Right lobe of liver (tissue), 6 donors: ENCODE measurements at regions not wholly inside any gene's neighbourhood (a gene's known extent, or its start where the extent isn't known, plus 50 kb on each side); places are given as distances from the start of the nearest gene placed in this dataset.

Source experiments
- ATAC-seq, 4 donors: fragments of 200-7000 bp; cut with Tn5 transposase; one replicate each; pipeline ENCODE4 v1.9.1; 2020; ENCODE audit warnings: mild to moderate bottlenecking in 4 of 4, moderate library complexity in 4 of 4
- DNase-seq, 3 donors: peaks; one replicate each; pipeline ENCODE4 v3.0.0-alpha.2; 2020
- H3K27ac ChIP-seq, 3 donors: fragments of 200-600 bp; one replicate each; pipeline ENCODE4 v1.8.0; 2022
- H3K27me3 ChIP-seq, 2 donors: fragments of 200-600 bp; one replicate each; pipeline ENCODE4 v1.8.0; 2022
- H3K36me3 ChIP-seq, 4 donors: fragments of 200-600 bp; sonication (generic) in 1 of 4; one replicate each; pipeline versions ENCODE4 v1.5.1 to v1.8.0; 2017 to 2022; ENCODE audit warnings: control low read depth in 1 of 4
- H3K4me1 ChIP-seq, 4 donors: fragments of 200-600 bp; sonication (generic) in 1 of 4; one replicate each; pipeline versions ENCODE4 v1.5.1 to v1.8.0; 2017 to 2022; ENCODE audit warnings: control low read depth in 1 of 4
- H3K4me3 ChIP-seq, 3 donors: fragments of 200-600 bp; one replicate each; pipeline ENCODE4 v1.8.0; 2022
- H3K9me3 ChIP-seq, 4 donors: fragments of 200-600 bp; sonication (generic) in 1 of 4; one replicate each; pipeline versions ENCODE4 v1.5.1 to v1.8.0; 2017 to 2022; ENCODE audit warnings: control low read depth in 1 of 4
- CTCF ChIP-seq, 4 donors: fragments of 200-600 bp in 3 of 4; fragments of 450-650 bp in 1 of 4; IDR thresholded peaks; one replicate each; pipeline versions ENCODE4 v1.5.1 to v1.8.0; 2016 to 2022; ENCODE audit warnings: antibody characterized with exemption in 4 of 4, mild to moderate bottlenecking in 2 of 4
- POLR2A ChIP-seq: fragments of 450-650 bp; IDR thresholded peaks from one replicate; pipeline ENCODE4 v1.6.1; 2017; ENCODE audit warnings: antibody characterized with exemption, mild to moderate bottlenecking
- WGBS: methylation state at CpG from one replicate; pipeline ENCODE4 v1.1.6; 2018; ENCODE audit warnings: low coverage, low lambda C conversion rate; ENCODE audit not compliant: insufficient coverage; ENCODE audit errors: missing lambda C conversion rate; 5-methylcytosine and 5-hydroxymethylcytosine counted together
- intact Hi-C, 2 donors: fragments of 100-400 bp; cut with DNase I; formaldehyde crosslinking; loops; one replicate each; pipeline versions ENCODE4 v1.11.2 to v1.14.1; 2022
- donor health status: DM: no; HTN: yes; CAD: no.
- donor health status: DM: no; HTN: no; CAD: no.
- donor health status: DM: no; HTN: no; CAD: no.
- donor health status: DM: no; HTN: yes; CAD: no.
- donor health status: DM: no; HTN: yes; CAD: no.

GRCh38 chr5:52685566-52685965 lies 102.2 kb upstream of the ITGA1 start:
- Histone ChIP-seq H3K27me3 (no peaks in the 10 kb centered on the region), H3K9me3 (no peaks in the 10 kb centered on the region), H3K4me1 (no peaks in the 10 kb centered on the region), H3K4me3 (no peak overlapping the region), H3K27ac (no peak overlapping the region), H3K36me3 (no peaks in the 10 kb centered on the region)
- no peak for TF ChIP-seq CTCF (IDR thresholded peaks at IDR 0.05)
- 43% methylated on average over 1 of the region's 1 CpG for WGBS
- ATAC-seq (no peak), DNase-seq (no peak)
- intact Hi-C loops, result no loop called here

- no peaks in the 10 kb centered on the region for H3K27me3 ChIP-seq
- H3K4me1 ChIP-seq, result no peaks in the 10 kb centered on the region
- no peaks in the 10 kb centered on the region for H3K9me3 ChIP-seq
- no peak for DNase-seq
- no peak for TF ChIP-seq POLR2A
- no peak for TF ChIP-seq CTCF (IDR thresholded peaks at IDR 0.05)
- ATAC-seq, result no peak
- no peak overlapping the region for H3K4me3 ChIP-seq
- WGBS, result 66% methylated on average over 4 of the region's 4 CpGs
- no peaks in the 10 kb centered on the region for H3K36me3 ChIP-seq
- intact Hi-C loops, result no loop called here
- no peak overlapping the region for H3K27ac ChIP-seq
Measured at GRCh38 chr5:52685971-52686370, 101.7 kb upstream of the ITGA1 start.

- no peak for ATAC-seq
- Histone ChIP-seq H3K4me3 (no peak overlapping the region), H3K9me3 (no peaks in the 10 kb centered on the region), H3K27ac (no peak overlapping the region), H3K4me1 (no peaks in the 10 kb centered on the region), H3K36me3 (no peaks in the 10 kb centered on the region), H3K27me3 (no peaks in the 10 kb centered on the region)
- 23% methylated on average over 1 of the region's 2 CpGs for WGBS
- no peak for TF ChIP-seq CTCF (IDR thresholded peaks at IDR 0.05)
- TF ChIP-seq POLR2A, result no peak
- no peak for DNase-seq
- intact Hi-C loops, result no loop called here
Measured at GRCh38 chr5:52690236-52690768, 97.4 kb upstream of the ITGA1 start.

DNA sequence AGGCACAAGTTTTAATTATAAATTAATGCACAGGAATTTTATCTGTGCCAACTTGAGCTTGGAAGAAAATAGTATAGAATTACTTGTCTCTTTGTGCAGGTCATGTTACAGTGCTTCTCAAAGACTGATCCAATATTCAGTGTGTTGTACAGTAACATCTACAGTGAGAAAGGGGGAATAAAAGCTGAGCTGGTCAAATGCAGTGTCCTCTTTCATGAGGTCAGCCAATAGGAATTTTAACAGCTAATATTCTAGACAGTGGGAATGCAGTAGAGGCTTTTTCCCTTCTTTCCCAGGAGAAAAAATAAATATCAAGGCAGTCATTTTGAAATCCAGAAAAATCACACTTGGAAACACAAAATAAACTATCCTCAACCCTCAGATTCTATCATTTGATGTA lies 95.7 kb upstream of the ITGA1 start:
- Histone ChIP-seq H3K27ac (no peak overlapping the region), H3K4me1 (no peaks in the 10 kb centered on the region), H3K27me3 (no peaks in the 10 kb centered on the region), H3K9me3 (no peaks in the 10 kb centered on the region), H3K36me3 (no peaks in the 10 kb centered on the region), H3K4me3 (no peak overlapping the region)
- DNase-seq (no peak), ATAC-seq (no peak)
- intact Hi-C loops, result no loop called here
- TF ChIP-seq CTCF (IDR thresholded peaks at IDR 0.05), result no peak
- TF ChIP-seq POLR2A, result no peak

GRCh38 chr5:52692606-52693005 lies 95.1 kb upstream of the ITGA1 start:
- Histone ChIP-seq H3K27ac (no peak overlapping the region), H3K36me3 (no peaks in the 10 kb centered on the region), H3K27me3 (no peaks in the 10 kb centered on the region), H3K9me3 (no peaks in the 10 kb centered on the region), H3K4me3 (no peak overlapping the region), H3K4me1 (no peaks in the 10 kb centered on the region)
- DNase-seq, result no peak
- intact Hi-C loops, result no loop called here
- TF ChIP-seq POLR2A, result no peak
- TF ChIP-seq CTCF (IDR thresholded peaks at IDR 0.05), result no peak
- WGBS, result 13% methylated on average over 1 of the region's 1 CpG
- no peak for ATAC-seq
